Tibial nerve (tissue), 3 donors: ENCODE measurements at regions not wholly inside any gene's neighbourhood (a gene's known extent, or its start where the extent isn't known, plus 50 kb on each side); places are given as distances from the start of the nearest gene placed in this dataset.

Experiments used
- POLR2A ChIP-seq, 2 donors: fragments of 450-650 bp; IDR thresholded peaks; one replicate each; pipeline ENCODE4 v1.6.1; 2017; ENCODE audit warnings: antibody characterized with exemption in 2 of 2, mild to moderate bottlenecking in 2 of 2, moderate library complexity in 2 of 2
- TF ChIP-seq, protein P1 (sequence below), 5 experiments: fragments of 200-600 bp in 3 of 5; fragments of 450-650 bp in 2 of 5; sonication (generic) in 3 of 5; IDR thresholded peaks; one replicate each; pipeline ENCODE4 v1.5.1; 2016 to 2019; ENCODE audit warnings: antibody characterized with exemption in 5 of 5, mild to moderate bottlenecking in 3 of 5, moderate library complexity in 2 of 5

DNA sequence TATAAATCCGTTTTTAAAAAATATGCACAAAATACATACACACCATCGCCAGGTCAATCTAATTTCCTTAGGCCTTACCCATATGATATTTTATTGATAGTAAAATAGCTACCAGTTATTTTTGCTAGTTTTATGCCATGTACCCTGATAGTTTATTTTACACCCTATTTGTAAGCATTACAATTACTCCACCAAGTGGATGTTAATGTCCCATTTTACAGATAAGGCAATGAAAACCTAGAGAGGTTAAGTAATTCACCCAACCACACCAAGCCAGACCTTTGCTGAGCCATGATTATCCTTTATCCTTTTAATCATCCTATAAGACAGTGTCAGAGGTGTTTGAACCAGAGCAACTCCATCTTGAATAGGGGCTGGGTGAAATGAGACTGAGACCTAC, 86.8 kb downstream of the CBLN4 start:
- TF ChIP-seq, protein P1, sequence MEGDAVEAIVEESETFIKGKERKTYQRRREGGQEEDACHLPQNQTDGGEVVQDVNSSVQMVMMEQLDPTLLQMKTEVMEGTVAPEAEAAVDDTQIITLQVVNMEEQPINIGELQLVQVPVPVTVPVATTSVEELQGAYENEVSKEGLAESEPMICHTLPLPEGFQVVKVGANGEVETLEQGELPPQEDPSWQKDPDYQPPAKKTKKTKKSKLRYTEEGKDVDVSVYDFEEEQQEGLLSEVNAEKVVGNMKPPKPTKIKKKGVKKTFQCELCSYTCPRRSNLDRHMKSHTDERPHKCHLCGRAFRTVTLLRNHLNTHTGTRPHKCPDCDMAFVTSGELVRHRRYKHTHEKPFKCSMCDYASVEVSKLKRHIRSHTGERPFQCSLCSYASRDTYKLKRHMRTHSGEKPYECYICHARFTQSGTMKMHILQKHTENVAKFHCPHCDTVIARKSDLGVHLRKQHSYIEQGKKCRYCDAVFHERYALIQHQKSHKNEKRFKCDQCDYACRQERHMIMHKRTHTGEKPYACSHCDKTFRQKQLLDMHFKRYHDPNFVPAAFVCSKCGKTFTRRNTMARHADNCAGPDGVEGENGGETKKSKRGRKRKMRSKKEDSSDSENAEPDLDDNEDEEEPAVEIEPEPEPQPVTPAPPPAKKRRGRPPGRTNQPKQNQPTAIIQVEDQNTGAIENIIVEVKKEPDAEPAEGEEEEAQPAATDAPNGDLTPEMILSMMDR (IDR thresholded peaks at IDR 0.05) = no peak
- no peak for TF ChIP-seq POLR2A (IDR thresholded peaks at IDR 0.05)
